Stimulated activated CD8-positive, alpha-beta memory T cell treated with anti-CD3 and anti-CD28 coated beads, Interleukin-15, amount 100 ng/mL, for 4 hours (primary cell): ENCODE measurements at regions not wholly inside any gene's neighbourhood (a gene's known extent, or its start where the extent isn't known, plus 50 kb on each side); places are given as distances from the start of the nearest gene placed in this dataset.

Experiments used
- DNase-seq, 2 donors: peaks; one replicate each; pipeline ENCODE4 v3.0.0-alpha.2; 2020; ENCODE audit warnings: low read depth in 2 of 2

GRCh38 chr5:165175041-165175440, 1669.6 kb downstream of the MAT2B start:
- DNase-seq = no peak

GRCh38 chr5:165184183-165184582, 1678.8 kb downstream of the MAT2B start:
- no peak for DNase-seq

DNA sequence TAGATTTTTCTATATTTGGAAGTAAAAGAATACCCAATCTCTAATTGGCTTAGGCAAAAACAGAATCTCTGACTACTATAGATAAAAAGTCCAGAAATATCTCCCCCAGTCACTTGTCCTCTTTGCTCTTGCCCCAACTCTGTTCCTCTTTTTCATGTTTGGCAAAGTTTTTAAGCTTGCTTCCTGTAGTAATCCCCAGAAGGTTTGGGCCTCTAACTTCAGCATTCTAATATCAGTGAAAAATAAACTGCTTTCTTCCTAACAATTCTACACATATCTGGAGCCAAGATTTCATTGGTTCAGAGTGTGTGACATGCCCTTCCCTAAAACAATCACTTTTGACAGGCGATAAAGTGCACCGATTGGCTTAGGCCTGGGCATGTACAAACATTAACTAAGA, 1680.3 kb downstream of the MAT2B start:
- DNase-seq = no peak

GRCh38 chr5:165187815-165188214, 1682.4 kb downstream of the MAT2B start:
- DNase-seq = no peak

DNA sequence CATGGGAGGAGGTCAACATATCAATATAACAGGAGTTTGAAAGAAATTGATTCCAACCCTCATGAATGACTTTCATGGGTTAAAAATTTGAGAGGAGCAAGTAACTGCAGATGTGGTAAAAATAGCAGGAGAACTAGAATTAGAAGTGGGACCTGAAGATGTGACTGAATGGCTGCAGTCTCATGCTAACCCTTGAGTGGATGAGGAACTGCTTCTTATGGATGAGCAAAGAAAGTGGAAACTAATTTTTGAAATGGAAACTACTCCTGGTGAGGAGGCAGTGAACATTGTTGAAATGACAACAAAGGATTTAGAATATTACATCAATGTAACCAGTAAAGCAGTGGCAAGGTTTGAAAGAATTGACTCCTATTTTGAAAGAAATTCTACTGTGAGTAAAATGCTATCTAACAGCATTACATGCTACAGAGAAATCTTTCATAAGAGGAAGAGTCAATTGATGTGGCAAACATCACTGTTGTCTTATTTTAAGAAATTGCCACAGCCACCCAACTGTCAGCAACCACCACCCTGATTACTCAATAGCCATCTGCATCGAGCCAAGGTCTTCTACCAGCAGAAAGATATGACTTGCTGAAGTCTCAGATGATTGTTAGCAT, 1683.2 kb downstream of the MAT2B start:
- no peak for DNase-seq

DNA sequence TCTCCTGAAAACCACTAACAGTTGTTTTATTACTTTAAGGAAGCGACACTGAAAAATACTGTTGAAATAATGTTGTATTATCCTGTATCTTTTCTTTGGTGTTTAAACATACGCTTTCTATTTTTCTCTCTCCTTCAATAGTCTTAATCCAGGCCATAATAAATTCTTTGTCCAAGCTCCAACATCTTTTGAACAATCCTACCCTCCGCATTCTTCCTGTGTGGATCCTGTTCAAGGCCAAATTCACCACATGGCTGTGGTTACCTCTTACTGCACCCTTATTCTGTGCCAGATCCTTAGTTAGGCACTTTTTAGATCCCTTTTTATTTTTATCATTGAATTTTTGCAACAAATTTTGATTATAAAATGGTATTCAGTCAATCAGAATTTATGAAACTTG, 1691.5 kb downstream of the MAT2B start:
- DNase-seq = no peak

DNA sequence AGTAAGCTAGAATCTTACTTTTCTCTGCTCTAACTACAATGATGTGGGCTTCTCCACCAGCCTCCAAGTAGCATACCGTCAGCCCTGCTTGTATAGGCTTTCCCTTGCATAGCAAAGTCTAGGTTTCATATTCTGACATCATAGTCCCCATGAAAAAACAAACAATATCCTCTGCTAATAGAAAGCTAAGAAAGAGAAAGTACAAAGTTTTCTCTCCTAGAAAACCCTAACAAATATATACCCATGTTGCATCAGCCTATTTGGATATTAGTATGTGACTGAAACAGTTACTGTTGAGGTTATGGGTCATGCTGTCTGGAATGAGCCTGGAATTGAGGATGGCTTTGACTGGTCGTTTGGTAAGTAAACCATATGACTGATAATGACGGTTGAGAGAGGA, 1696.0 kb downstream of the MAT2B start:
- DNase-seq = no peak

DNA sequence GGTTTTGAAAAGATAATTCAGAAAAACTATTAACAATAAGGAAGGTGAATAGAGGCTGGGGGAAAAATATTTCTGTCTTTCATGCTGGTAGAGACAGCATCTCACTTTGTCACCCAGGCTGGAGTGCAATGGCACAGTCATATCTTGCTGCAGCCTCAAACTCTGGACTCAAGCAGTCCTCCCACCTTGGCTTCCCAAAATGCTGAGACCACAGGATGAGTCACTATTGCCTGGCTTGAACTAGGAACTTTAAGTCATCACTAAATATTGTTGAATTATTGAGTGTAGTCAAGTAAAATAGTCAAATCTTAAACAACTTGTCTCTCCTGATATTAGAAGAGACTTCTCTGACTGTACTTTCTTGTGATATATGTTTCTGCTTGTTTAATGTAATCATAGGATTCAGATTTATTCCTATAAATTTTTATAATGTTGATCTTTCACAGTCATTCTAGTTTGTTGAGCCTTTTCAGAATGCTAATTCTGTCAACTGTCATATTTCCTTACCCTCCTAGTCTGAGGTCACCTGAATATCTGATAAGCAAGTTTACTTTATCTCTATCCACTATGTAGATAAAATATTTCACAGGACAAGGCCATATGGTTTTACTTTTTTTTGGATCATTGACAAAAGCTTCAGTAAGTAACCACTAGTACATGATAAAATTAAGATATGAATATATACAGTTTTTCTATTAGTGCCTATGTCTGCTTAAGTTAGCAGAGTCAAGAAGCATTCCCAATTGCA, 1696.5 kb downstream of the MAT2B start:
- DNase-seq = no peak

DNA sequence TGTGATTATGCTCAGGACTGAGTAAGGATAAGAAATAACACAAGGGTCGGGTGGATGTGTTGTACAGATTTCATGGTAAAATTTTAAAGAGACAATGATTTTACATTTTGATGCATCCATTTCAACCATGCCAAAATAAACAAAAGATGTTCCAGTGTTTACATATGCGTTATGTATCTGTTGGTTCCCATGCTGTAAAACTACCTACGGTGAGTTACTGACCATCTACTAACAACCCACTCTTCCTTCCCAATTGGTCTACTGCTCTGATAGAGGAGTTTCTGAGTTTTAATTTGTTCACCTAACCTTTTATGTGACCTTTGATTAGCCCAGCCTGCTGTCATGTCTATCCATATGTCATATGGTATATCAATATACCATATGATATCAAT, 1697.1 kb downstream of the MAT2B start:
- DNase-seq = no peak

DNA sequence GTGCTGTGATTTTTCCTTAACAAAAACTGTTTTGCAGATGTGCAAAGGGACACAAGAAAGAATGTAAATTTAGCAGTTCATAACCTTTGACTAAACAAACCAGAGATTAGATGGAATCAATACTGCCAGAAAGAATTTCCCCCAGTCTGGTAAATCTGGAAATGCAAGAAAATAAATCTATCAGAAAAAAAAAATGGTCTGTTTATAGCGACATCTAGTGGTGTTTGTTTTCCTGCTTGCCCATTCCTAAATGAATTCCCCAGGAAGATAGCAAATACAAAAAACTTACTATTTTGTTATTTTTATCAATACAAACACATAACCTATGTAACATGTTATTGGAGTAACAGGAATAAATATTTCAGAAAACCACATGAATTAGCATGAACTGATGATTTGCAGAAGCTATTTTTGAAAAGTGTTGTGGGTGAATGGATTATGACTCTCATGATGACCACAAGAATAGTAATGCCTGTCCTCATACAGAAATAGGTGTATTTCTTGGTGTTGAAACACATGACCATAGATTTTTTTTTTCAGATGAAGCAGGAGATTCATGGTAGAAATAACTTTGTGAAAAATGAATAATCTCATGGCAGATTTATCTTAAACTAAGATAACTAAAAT, 1703.8 kb downstream of the MAT2B start:
- no peak for DNase-seq

GRCh38 chr5:165224366-165225045, 1719.1 kb downstream of the MAT2B start:
- no peak for DNase-seq

- no peak for DNase-seq
These were observed 1722.1 kb downstream of the MAT2B start for GRCh38 chr5:165227515-165227914.

DNA sequence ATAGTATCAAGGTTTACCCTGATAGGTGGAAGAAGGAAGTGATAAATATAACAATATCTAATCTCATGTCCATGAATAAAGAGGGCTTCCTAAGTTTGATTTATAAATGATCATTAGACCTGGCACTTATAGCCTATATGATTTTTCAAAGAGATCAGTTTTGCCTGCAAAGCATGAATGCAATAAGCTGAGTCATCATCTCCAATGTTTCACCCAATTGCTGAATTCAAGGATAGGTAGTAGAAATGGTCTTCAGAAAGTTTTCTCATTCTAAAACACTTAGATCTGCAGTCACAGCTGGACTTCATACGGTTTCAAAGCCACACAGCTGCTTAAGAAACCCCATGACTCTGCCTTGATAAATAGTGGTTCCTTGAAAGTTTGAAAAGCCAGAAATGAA, 1722.8 kb downstream of the MAT2B start:
- DNase-seq = no peak

GRCh38 chr5:165231821-165232508, 1726.5 kb downstream of the MAT2B start:
- no peak for DNase-seq

DNA sequence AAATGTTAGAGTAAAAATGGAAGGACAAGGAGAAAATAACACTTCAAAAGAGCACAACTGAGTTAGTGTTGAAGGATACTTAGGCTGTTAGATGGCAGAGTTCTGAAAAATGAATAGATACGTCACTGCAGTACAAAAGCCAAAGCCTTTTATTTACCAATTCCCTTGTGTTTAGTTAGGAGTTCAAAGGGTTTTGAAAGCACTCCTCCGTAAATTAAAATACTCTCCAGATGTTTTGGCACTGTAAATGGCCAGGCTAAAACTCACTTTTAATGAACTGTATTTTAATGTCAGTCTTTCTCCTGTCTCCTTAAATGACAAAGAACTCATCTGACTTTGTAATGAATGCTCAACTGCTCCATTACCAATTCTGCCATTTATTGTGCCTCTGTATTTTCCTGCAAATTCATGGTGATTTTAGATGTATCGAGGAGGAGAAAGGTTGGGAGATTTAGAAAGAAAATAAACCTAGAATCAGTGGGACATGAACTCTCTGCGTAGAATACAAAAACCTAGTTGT, 1727.2 kb downstream of the MAT2B start:
- DNase-seq = no peak

DNA sequence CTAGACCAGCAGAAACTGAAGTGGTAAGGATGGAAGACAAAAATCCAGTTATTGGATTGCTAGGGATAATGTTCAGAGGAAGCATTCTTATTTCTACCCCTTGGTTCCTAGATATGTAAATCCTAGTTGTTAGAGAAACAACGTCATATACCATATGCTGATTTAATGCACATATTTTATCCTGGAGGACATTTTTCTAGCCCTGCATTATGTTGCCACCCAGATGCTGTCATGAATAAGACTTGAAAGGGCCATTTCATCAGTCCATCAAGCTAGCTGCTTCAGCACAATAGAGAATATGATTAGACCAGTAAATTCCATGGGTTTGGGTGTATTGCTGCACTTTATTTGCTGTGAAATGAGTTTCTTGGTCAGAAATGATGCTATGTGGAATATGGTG, 1736.4 kb downstream of the MAT2B start:
- DNase-seq = no peak

DNA sequence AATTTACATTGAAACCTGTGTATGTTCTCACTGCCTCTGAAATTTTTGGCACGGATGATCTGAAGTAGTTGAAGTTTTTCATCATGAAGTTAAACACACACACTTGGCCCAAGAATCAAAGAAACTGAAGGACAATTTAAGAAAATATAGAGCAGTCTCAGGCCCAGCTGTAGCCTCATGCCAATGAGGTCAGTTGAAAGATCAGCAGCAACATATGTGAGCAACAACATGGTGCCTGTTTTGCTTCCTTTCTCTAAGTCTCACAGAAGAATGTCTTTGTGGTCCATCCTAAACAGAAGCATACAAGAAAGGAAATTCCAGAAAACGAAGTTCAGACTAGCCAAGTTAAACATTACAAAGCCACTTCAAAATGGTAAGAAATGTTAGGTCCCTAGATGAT, 1737.2 kb downstream of the MAT2B start:
- no peak for DNase-seq

DNA sequence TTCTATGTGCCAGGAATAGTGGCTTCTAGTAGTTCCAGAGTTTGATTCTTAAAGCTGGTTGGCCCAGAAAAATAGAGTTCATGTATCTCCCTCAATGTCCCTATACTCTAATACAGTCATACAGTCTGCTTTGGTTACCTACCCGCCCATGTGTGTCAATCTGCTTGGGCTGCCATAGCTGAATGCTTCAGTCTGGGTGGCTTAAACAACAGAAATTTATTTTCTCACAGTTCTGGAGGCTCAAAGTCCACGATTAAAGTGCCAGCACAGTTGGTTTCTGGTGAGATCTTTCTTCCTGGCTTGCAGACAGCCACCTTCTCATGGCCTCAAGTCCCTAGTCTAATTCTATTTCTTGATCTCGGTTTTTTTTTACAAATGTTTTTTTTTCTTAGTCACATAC, 1739.0 kb downstream of the MAT2B start:
- no peak for DNase-seq

GRCh38 chr5:165258197-165258771, 1752.9 kb downstream of the MAT2B start:
- no peak for DNase-seq

DNA sequence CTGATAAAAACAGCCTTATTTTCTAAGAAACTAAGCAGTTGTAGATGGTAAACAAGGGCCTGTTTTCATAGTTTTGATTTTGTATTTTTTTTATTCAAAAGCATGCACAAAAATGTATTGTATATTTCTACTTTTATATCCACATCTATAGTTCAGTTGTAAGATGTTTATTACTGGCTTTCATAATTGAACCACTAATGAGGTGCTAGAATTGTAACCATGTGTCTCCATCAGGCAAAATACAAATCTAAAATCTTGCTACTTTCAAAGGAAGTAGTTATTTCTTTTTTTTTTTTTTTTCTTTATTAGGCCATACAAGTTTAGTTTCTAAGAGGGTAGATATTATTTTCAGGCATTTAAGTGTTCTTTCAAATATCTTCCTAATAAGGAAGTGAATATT, 1755.0 kb downstream of the MAT2B start:
- no peak for DNase-seq

- DNase-seq = no peak
These were observed 1758.1 kb downstream of the MAT2B start for GRCh38 chr5:165263536-165263935.

DNA sequence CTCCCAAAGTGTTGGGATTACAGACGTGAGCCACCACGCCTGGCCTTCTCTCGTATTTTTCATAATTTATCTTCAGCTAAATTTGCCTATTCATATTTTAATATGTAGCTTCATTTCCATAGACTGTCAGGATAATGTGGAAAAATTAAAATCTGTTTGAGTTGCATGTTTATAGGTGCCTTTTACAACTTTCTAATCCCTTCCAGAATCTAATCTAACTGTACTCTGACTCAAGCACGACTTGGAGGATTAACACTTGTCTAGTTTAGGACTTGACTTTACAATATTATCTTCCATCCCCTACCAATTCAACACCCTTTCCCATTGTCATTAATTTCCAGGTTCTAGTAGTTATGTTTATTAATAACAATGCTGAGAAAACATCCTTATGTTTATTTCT, 1761.5 kb downstream of the MAT2B start:
- DNase-seq = no peak
